HEK293 (cell line): ENCODE measurements at regions not wholly inside any gene's neighbourhood (a gene's known extent, or its start where the extent isn't known, plus 50 kb on each side); places are given as distances from the start of the nearest gene placed in this dataset.

Source experiments
- CTCF ChIP-seq: fragments of 450-650 bp; formaldehyde crosslinking; IDR thresholded peaks from 2 replicates; pipeline ENCODE4 v1.5.1; 2016; ENCODE audit warnings: missing biosample characterization, missing genetic modification characterization
- KLF7 ChIP-seq: fragments of 450-650 bp; formaldehyde crosslinking; IDR thresholded peaks from 2 replicates; pipeline ENCODE4 v1.5.1; 2016; ENCODE audit warnings: missing biosample characterization, missing genetic modification characterization, borderline replicate concordance
- REST ChIP-seq: fragments of 450-650 bp; formaldehyde crosslinking; IDR thresholded peaks from 2 replicates; pipeline ENCODE4 v1.5.1; 2016; ENCODE audit warnings: missing biosample characterization, missing genetic modification characterization
- ZBTB26 ChIP-seq: fragments of 450-650 bp; formaldehyde crosslinking; optimal IDR thresholded peaks from 2 replicates; pipeline ENCODE3; 2016; ENCODE audit warnings: missing biosample characterization, mild to moderate bottlenecking, missing genetic modification characterization
- ZBTB8A ChIP-seq: fragments of 450-650 bp; formaldehyde crosslinking; IDR thresholded peaks from 2 replicates; pipeline ENCODE4 v1.5.1; 2016; ENCODE audit warnings: missing biosample characterization, missing genetic modification characterization
- ZNF362 ChIP-seq: fragments of 450-650 bp; formaldehyde crosslinking; IDR thresholded peaks from 2 replicates; pipeline ENCODE4 v1.5.1; 2016; ENCODE audit warnings: missing biosample characterization, missing genetic modification characterization
- ZNF488 ChIP-seq: fragments of 450-650 bp; formaldehyde crosslinking; IDR thresholded peaks from 2 replicates; pipeline ENCODE4 v1.5.1; 2016; ENCODE audit warnings: missing biosample characterization, missing genetic modification characterization
- ZNF560 ChIP-seq: fragments of 450-650 bp; formaldehyde crosslinking; IDR thresholded peaks from 2 replicates; pipeline ENCODE4 v1.5.1; 2017; ENCODE audit warnings: missing biosample characterization, missing genetic modification characterization, borderline replicate concordance
- ZNF707 ChIP-seq: fragments of 450-650 bp; formaldehyde crosslinking; IDR thresholded peaks from 2 replicates; pipeline ENCODE4 v1.5.1; 2016; ENCODE audit warnings: missing biosample characterization, missing genetic modification characterization
- ZNF76 ChIP-seq: fragments of 450-650 bp; formaldehyde crosslinking; IDR thresholded peaks from 2 replicates; pipeline ENCODE4; 2016; ENCODE audit warnings: low read depth, missing biosample characterization, missing genetic modification characterization, borderline replicate concordance
- ZNF830 ChIP-seq: fragments of 450-650 bp; IDR thresholded peaks from 2 replicates; pipeline ENCODE4 v1.5.0; 2018; ENCODE audit warnings: missing biosample characterization, missing genetic modification characterization, low read depth, mild to moderate bottlenecking, moderate library complexity

- TF ChIP-seq CTCF: no peak
- no peak for TF ChIP-seq ZNF560
- no peak for TF ChIP-seq ZNF830 (tag by site-specific recombination)
- TF ChIP-seq ZNF488 (tag by site-specific recombination): no peak
- no peak for TF ChIP-seq ZNF362
- TF ChIP-seq ZNF76 (tag by site-specific recombination): no peak
- no peak for TF ChIP-seq ZNF707
- no peak for TF ChIP-seq REST (tag by site-specific recombination)
- TF ChIP-seq KLF7: no peak
- TF ChIP-seq ZBTB26: no peak
- no peak for TF ChIP-seq ZBTB8A (tag by site-specific recombination)
These were observed 792.5 kb upstream of the CELF2 start for GRCh38 chr10:10225136-10225676.
